Stimulated activated CD8-positive, alpha-beta memory T cell treated with anti-CD3 and anti-CD28 coated beads, Interleukin-4, amount 100 ng/mL, for 4 hours (primary cell): ENCODE measurements at regions not wholly inside any gene's neighbourhood (a gene's known extent, or its start where the extent isn't known, plus 50 kb on each side); places are given as distances from the start of the nearest gene placed in this dataset.

ENCODE experiments used
- DNase-seq, 2 donors: peaks; one replicate each; pipeline ENCODE4 v3.0.0-alpha.2; 2020; ENCODE audit warnings: low read depth in 2 of 2, low spot score in 1 of 2

DNA sequence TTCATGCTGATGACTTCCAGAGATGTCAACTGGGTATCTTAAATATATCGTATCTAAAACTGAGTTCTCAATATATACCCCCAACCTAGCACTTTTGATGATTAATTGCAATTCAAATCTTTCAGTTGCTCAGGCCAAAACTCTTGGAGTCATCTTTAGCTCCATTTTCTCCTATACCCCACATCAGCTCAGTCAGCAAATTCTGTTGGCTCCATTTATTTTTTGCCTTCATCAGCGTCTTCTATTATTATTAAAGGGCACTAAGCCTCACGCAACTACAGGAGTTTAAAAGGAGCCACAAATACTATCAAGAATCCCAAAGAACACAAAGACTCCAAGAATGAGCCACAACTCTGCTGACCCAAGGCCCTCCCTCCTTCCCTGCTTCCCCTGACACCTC, 134.9 kb downstream of the KCTD12 start:
- no peak for DNase-seq

DNA sequence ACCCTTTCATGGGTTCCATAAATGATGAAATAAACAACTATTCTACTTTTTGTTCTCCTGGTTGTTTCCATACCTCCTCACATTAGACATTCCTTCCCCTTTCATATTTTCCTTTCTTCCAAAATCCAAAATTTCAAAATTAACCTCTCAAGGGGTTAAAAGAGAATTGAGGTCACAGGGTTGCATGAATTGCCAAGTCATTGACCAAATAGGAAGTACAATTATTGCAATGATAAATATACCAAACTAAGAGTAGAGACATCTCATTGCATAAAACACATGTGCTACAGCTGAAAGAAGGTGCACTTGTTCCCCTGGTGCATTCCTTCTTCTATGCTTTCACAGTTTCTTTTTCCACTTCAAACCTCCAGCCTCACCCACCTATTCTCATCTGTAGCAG, 136.1 kb downstream of the KCTD12 start:
- no peak for DNase-seq

DNA sequence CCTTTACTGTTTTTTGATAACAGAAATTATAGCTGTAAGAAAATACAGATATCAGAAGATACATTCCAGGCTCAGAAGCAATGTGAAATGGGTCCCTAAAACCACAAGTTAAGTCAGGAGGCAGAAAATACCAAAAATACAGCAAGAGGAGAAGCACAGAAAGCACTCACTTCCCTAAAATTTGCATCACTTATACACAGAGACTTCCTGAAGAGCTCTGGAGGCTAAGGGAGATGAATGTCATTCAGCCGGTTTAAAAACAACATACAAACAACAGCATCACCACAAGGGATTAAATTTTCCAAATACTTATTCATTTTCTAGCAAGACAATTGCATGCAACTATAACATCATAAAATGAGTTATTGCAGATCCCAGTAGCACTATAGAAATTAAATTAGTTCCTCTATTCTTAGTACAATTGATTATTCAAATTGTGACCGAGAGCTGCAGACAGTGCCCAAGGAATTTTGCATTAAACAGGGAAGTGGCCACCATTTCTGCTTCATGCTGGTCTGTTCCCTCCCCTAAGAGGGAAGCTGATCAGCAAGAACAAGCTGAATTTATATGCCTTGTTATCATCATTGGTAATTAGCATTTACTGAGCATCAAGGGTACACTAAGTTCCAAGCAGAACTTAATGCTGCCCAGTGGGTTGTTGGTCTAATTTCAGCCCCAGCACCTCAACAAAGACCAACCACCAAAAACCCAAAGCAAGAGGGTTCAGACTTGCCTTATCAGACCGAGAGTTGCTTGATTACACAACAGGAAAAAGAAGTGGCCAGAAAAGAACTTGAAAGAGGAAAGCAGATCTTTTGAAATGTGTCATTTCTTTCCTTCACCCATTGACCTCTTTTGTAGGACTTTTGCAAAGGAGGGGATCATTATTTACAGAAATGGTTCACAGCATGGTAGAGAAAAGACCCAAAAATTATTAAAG, 140.7 kb downstream of the KCTD12 start:
- no peak for DNase-seq

DNA sequence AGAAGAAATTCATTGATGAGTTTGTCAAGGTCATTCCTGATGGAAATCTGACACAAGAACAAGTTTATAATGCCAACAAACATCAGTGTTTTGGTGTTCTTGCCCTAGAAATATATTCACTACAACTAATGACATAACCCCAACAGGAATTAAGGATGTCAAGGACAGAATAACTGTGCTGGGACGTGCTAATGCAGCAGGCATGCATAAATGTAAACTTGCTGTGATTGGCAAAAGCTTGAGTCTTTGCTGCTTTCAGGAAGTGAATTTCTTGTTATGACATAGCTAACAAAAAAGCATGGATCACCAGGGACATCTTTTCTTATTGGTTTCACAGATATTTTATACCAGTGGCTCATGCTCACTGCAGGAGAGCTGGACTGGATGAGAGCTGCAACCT, 144.6 kb downstream of the KCTD12 start:
- no peak for DNase-seq

DNA sequence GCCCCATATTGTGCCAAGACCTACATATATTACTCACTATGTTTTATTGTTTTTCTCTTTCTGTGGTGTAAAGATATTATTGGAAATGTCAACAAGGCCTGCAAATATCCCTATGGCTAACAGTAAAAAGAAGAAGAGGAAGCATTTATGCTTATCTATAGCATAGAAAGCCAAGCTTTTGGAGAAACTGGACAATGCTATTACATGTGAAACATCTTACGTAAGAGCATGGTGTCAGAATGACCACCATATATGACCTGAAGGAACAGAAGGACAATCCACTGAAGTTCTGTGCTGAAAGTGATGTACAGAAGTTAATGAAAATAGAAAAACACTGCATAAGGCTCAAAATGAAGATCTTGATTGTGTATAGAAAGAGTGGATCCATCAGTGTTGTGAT, 145.2 kb downstream of the KCTD12 start:
- DNase-seq, result no peak

DNA sequence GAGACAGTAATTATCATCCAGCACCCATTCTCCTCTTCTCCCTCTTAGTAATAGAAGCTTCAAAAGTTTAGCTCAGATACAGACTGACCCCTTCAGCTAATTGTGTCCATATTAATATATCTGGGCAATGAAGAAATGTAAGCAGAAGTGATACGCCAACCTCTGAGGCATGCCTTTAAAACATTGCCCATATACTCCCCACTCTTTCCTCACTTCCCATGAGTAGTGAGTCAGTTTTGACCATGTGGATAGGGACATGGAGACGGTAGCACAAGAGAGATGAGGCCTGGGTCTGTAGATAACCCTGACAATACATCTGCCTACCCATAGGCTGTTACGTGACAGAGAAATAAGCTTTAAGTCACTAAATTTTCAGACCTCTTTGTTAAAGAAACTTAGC, 147.6 kb downstream of the KCTD12 start:
- DNase-seq, result no peak

DNA sequence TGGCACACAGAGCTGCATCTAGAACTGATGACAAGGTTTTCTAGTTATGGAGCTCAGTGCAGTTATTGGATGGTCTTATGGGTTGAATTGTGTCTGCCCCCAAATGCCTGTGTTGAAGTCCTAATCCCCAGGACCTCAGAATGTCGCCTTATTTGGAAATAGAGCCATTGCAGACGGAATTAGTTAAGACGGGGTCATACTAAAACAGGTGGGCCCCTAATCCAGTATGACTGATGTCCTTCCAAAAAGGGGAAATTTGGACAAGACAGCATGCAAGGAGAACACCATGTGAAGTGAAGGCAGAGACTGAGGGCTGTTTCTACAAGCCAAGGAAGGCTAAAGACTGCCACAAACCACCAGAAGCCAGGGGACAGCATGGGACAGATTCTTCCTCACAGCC, 148.7 kb downstream of the KCTD12 start:
- no peak for DNase-seq

DNA sequence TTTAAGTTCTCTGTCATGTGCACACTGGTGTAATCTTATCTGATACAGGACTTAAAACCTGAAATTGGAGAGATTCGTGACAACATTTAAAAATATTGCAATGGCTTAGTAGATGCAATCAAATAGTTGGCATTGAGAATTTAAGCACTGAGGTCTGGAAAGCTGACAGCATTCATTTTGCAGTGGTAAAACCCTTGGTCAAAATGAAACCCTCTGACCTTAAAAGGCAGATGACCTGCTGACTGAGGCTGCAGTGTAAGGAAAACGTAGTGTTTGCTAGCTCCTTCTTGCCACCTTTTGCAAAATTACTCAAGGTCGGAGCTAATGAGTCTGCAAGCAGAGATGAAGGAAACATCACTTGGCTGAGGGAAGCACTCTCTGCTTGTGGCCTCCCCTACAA, 150.6 kb downstream of the KCTD12 start:
- no peak for DNase-seq

DNA sequence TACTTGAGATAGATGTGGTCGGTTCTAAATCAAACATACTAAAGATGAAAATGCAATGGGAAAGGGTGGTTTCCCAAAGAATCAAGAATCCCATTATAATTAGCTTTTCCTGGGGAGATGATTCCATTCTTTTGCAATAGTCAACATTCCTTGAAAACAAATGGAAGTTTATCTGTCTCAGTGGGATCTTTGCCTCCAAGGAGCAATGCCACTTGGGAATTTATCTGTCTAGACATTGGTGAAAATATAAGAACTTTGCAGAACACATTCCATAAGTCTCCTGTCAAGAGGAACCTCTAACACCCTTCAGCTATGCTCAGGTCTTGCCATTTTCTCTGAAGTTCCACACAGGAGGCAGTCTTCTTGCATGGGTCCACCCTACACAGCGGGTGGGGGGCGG, 152.5 kb downstream of the KCTD12 start:
- DNase-seq, result no peak

DNA sequence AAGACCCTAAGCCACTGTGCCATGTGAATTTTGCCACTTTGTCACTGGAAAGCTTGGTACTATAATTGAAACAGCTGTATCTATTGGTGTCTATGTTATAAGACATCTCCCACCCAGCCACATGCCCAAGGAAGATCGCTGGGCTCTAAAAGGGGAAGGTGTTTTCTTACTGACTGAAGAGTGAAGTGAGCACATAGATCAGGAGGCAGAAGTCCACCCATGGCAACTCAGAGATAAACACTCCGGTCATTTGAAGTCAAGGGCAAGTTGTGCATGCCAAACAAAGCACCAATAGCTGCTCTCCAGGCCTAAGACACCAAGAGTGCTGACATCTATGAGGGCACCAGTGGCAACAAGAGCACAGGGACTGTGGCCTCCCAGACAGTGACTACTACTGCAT, 153.8 kb downstream of the KCTD12 start:
- DNase-seq, result no peak

DNA sequence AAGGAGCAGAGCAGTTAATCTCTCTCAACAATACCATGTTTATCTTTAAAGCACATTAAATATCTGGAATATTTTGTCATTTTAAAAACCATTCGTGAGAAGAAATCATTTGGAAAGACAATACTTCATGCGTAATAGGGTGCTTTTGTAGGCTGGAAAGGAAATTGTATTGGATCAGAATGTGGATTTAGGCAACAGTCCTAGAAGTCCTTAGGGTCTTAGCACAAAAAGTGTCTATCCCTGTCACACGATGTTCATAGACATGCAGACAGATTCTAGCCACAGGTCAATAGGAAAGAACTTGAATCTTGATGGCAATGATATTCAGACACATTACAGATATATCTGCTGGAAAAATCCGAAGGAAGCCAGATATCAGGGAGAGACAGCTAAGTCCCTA, 156.0 kb downstream of the KCTD12 start:
- no peak for DNase-seq

DNA sequence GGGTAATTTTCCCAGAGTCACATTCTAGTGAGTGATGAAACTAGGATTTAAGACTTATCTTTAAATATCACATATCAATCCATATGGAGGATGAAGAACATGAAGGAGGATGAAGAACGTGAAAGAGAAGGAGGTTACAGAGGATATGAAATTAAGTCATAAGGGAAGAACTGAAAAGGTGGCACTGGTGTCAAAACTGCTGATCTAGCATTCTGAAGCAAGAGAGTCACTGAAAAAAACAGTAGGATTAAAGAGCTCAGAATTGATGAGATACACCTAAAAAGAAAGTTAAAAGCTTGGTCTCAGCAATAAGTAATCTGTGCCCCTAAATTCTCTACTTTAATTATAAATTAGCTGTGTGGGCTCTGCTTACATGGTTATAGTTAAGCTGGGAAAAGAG, 156.5 kb downstream of the KCTD12 start:
- DNase-seq, result no peak

DNA sequence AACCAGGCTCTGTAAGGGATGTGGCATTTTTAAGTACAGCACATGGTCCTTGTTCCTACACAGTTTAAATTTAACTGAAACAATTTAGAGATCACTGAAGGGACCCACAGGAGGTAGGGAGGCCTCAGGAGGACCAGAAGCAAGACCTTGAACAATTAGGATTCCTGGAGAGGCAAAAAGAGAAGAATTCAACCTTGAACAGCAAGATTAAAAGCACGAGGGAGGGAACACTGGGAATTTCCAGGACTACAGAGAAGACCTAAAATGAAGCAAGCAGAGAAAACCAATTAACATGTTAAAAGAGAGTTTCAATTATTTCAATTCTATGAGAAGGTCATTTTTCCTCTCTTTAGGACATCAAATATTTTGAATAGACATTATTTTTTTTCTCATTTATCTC, 160.3 kb downstream of the KCTD12 start:
- no peak for DNase-seq

DNA sequence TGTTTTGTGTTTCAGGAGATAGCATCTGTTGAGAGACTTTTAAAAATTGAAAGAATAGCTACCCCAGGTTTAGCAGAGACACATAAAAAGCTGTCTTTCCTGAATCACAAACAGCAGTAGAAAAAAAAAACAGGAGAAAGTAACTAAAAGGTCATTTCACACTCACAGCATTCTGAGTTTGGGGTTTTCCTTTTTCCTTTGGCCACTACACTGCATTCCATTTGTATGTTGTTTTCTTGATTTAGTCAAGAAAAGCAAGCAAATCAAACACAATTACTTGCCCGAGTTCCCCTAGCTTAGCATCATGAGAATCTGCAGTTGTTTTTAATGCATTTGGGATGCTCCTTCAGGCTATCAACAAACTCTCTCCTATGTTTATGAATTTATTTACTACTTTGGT, 161.0 kb downstream of the KCTD12 start:
- no peak for DNase-seq

DNA sequence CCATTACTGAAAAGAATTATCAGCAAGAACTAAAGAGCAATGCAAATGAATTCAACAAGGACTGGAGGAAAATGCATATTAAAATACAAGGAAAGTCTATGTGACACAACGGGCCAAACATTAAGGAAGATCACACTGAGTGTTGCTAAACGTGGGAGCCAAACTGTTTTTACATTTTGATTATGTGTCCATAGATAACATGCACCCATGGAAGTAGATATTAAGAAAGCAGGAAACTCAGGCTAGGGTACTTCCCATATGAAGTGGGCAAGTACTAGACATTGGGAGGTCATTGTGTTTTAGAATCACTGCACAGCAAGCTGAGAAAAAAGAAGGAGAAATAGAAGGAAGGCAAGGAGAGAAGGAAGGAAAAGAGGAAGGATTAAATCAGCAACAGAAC, 161.8 kb downstream of the KCTD12 start:
- DNase-seq, result no peak

DNA sequence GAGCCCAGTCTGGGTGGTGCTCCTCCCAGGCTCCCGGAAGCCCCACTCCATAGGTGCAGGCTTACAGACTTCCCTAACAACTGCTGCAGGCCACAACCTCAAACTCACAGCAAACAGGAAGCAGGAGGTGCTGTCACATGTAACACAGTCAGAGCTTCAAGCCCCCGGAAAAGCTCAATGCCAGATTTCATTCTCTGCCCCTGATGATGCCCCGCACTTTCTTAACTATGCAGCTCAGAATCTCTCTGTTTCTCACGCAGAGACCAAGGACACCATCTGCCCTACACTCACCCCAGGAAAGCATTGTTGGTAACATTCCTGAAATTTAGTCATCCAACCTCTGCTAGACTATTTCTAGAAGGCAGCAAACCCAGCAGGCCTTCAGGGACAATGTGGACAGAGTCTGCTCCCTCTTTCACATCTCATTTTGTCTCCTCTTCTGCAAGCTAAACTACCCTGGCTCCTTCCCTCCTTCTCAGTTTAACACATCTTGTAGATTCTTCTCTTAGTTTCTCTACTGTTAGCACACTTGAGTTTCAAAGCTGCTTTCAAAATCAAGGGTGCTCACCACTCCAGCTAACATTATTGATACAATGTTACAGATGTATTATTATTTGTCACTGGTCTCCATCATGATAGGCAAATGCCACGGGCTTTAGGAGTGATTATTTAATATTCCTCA, 162.5 kb downstream of the KCTD12 start:
- DNase-seq, result no peak

DNA sequence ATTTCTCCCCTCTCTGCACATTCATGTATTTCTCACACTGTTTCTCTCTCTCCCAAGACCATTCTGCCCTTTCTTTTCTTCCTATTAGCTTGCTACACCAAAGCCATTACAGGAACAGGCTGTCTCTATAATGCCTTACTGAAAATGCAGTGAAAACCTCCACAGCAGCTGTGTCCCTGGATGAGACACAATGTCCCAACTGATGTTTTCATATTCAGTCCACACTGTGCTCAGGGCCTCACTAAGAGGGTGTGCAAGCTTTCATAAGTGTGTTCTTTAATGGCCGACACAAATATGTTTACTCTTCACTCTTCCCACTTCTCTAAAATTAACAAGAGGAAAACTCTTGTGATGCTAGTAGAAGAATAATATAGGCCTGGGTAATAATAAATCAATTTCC, 163.4 kb downstream of the KCTD12 start:
- DNase-seq, result no peak

DNA sequence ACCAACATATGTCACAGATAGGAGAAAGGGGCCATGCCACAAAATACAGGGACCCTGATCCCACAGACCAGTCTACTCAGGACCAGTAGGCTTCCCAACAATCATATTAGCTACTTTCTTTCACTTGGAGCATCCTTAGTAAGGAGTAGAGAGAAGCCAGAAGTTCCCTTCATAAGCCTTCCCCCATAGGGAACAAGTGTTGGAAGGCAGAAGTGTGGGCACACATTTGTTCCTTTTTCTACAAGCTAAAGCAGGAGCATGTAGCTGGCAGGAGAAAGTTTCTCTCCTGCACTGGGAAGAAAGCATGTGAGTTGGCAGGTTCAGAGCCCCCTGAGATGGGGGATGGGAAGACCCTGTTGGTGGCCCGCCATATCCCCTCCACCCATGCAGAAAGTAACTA, 165.4 kb downstream of the KCTD12 start:
- no peak for DNase-seq

DNA sequence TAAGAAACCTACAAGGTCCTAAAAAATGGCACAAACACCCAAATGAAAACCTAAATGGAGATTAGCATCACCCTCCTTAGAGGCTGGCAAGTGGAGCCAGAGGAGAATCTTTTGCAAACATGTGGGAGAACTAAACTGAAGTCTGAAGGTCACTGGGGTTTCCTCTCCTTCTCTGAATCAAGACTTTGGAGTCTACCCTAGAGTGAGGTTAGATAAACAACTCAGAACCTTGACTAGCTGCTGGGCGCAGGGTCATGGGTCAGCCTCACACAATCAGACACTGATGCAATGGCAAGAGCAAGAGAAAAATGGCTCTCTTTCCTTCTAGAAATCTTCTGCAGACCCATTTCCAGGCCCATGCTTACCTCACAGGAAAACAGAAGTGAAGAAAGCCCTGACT, 165.8 kb downstream of the KCTD12 start:
- DNase-seq, result no peak

DNA sequence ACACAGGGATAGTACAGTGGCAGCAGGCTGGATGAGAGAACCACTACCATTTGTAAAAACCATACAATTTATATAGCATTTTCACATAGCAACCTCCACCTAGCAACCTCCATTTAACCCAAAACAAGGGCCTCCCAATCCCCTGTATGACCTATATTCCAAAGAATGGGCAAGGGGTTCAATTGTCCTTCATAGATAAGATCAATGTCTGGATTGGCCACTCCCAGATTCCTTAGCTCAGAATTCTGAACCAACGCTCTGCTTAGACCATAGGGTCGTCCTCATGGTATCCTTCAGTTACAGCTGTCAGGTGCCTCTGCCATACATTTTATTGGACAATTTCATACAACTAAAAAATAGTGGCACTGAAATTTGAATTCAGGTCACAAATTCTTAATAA, 166.2 kb downstream of the KCTD12 start:
- no peak for DNase-seq

DNA sequence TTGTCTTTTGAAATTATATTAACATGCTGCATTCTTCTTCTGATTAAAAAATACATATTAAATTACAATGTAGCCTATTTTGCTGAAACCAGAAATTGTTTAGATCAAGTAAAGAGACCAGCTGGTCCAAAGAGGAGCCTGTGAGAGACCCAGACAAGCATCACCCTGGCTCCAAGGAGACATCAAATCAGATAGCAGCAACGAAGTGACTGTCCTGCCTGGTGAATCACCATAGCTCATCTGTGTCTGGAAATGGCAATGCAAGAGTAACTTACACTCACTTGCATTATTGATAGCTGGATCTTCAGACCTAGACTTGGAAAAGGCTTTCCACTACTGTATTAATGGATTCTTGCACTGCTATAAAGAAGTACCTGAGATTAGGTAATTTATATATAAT, 169.1 kb downstream of the KCTD12 start:
- DNase-seq, result no peak

DNA sequence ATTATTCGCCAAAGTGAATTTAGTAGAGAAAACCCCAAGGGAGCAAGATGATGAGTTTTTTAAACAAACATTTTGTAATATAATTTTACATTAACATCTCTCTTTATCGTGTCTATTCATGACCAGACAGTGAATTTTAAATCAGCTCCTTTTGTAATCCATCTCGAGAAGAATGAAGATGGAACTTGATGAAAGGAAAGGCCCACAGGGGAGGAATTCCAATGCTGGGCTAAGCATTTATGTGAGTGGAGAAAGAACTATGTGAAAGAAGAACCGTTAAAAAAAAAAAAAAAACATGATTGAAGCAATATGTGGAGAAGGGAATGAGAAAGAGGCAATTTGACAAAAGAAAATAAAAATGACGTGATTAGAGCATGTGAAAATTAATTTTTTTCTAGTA, 170.6 kb downstream of the KCTD12 start:
- no peak for DNase-seq

DNA sequence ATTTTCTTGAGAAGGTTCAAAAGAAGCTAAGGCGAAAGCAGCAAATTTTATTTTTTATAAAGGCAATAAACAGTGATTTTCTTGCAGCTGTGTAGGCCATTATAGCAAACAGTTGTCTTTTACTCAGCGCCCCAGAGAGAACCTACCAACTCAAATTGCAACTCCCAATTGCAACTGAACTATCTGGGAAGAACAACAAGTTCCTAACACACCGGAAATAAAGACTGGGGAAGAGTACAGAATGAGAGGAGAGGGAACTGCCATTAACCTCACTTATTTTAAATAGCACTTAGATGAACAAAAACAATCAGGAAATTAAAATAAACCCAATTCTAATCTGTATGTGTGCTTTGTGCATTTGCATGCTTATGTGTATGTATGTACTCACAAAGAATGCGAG, 171.1 kb downstream of the KCTD12 start:
- no peak for DNase-seq
